Osteocyte (in vitro differentiated cells): ENCODE measurements at regions not wholly inside any gene's neighbourhood (a gene's known extent, or its start where the extent isn't known, plus 50 kb on each side); places are given as distances from the start of the nearest gene placed in this dataset.
"Not testable (repeated sequence)": the region's sequence is repeated elsewhere in the genome, so short reads cannot be mapped to it uniquely, and the experiment has no call there.

Experiments
- DNase-seq: peaks from one replicate; pipeline ENCODE4 v3.0.0; 2021; ENCODE audit warnings: mixed read lengths; ENCODE audit not compliant: unreplicated experiment; ENCODE audit errors: extremely low spot score
- H3K27ac Mint-ChIP-seq: one replicate; pipeline ENCODE4 v1.8.0; 2021; ENCODE audit warnings: mild to moderate bottlenecking, mixed read lengths; ENCODE audit not compliant: unreplicated experiment
- H3K27me3 Mint-ChIP-seq: one replicate; pipeline ENCODE4 v1.8.0; 2021; ENCODE audit warnings: mixed read lengths; ENCODE audit not compliant: unreplicated experiment
- H3K36me3 Mint-ChIP-seq: one replicate; pipeline ENCODE4 v1.8.0; 2021; ENCODE audit warnings: mixed read lengths; ENCODE audit not compliant: unreplicated experiment
- H3K4me1 Mint-ChIP-seq: one replicate; pipeline ENCODE4 v1.8.0; 2021; ENCODE audit warnings: mixed read lengths; ENCODE audit not compliant: unreplicated experiment
- H3K4me3 Mint-ChIP-seq: one replicate; pipeline ENCODE4 v1.8.0; 2021; ENCODE audit warnings: mild to moderate bottlenecking, moderate library complexity, mixed read lengths; ENCODE audit not compliant: unreplicated experiment
- H3K9me3 Mint-ChIP-seq: one replicate; pipeline ENCODE4 v1.8.0; 2021; ENCODE audit warnings: mixed read lengths; ENCODE audit not compliant: unreplicated experiment
- TF ChIP-seq, protein P1 (sequence below): fragments of 200-600 bp; sonication (generic); IDR thresholded peaks from 2 replicates; pipeline ENCODE4 v1.5.0; 2021; ENCODE audit warnings: antibody characterized with exemption, mild to moderate bottlenecking, moderate library complexity

DNA sequence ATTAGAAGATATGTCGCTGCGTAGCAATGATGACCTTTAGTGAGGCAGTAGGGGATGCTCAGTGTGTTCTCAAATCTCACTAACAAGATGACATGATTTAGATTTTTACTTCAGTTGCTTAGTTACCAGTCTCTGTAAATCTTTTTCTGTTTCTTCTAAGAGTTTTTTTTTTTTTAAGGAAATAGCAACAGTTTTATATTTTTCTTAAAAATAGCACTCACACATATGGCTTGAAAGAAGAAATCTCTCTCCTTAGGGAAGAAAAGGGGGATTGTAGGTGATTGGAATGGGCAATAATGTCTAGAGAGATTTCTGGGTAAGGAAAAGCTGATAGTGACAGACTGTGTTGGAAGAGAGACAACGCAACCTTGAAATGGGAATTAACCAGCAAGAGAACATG is 524.6 kb upstream of the ARPP21 start:
- H3K36me3 Mint-ChIP-seq, result no peaks in the 10 kb centered on the region
- DNase-seq, result no peak
- H3K27me3 Mint-ChIP-seq, result peaks cover 17% of the 10 kb centered on the region
- no peak overlapping the region for H3K4me3 Mint-ChIP-seq
- TF ChIP-seq, protein P1, sequence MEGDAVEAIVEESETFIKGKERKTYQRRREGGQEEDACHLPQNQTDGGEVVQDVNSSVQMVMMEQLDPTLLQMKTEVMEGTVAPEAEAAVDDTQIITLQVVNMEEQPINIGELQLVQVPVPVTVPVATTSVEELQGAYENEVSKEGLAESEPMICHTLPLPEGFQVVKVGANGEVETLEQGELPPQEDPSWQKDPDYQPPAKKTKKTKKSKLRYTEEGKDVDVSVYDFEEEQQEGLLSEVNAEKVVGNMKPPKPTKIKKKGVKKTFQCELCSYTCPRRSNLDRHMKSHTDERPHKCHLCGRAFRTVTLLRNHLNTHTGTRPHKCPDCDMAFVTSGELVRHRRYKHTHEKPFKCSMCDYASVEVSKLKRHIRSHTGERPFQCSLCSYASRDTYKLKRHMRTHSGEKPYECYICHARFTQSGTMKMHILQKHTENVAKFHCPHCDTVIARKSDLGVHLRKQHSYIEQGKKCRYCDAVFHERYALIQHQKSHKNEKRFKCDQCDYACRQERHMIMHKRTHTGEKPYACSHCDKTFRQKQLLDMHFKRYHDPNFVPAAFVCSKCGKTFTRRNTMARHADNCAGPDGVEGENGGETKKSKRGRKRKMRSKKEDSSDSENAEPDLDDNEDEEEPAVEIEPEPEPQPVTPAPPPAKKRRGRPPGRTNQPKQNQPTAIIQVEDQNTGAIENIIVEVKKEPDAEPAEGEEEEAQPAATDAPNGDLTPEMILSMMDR, result no peak
- H3K4me1 Mint-ChIP-seq, result no peaks in the 10 kb centered on the region
- peaks cover 5% of the 10 kb centered on the region for H3K9me3 Mint-ChIP-seq
- no peak overlapping the region for H3K27ac Mint-ChIP-seq

DNA sequence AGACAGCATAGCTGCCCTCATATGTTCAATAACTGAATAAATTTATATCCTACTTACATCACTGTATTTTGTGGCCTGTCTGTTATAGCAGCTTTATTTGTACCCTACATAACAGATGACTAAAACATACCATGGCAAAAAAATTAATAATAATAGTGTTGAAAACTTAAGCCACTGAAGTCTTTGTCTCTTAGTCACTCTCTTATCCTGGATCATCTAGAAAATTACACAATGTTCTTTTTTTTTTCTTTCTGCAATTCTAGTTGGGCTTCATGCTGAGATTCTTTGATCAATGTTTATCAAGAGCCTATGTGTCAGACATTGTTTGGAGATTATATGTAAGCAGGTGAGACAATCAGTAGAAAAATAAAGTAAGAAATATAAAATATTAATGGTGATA is 519.3 kb upstream of the ARPP21 start:
- TF ChIP-seq, protein P1, result no peak
- Mint-ChIP-seq H3K4me1 (no peaks in the 10 kb centered on the region), H3K4me3 (no peak overlapping the region), H3K9me3 (no peaks in the 10 kb centered on the region), H3K27me3 (peaks cover 13% of the 10 kb centered on the region), H3K27ac (no peak overlapping the region), H3K36me3 (no peaks in the 10 kb centered on the region)
- DNase-seq, result no peak

DNA sequence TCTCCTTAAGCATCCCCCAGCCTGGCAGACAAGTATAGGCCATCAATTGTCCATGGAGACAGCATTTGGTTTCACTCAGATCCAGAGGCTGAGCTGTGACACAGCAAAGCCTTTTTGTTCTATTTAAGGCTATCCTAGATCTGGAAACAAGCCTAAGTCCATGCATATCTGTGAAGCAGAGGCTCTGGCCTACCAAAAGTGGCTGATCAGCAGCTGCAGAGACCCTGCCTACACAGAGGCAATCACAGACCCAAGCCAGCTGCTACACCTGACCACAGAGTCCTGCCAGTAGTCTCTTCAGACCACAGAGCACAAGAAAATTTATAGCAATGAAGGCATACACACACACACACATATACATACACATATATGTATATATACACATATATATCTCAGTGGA is 501.7 kb upstream of the ARPP21 start:
- TF ChIP-seq, protein P1, result no peak
- Mint-ChIP-seq H3K27ac (no peak overlapping the region), H3K27me3 (peaks cover 7% of the 10 kb centered on the region), H3K4me1 (no peaks in the 10 kb centered on the region), H3K36me3 (no peaks in the 10 kb centered on the region), H3K9me3 (peaks cover 3% of the 10 kb centered on the region), H3K4me3 (no peak overlapping the region)
- DNase-seq, result no peak

DNA sequence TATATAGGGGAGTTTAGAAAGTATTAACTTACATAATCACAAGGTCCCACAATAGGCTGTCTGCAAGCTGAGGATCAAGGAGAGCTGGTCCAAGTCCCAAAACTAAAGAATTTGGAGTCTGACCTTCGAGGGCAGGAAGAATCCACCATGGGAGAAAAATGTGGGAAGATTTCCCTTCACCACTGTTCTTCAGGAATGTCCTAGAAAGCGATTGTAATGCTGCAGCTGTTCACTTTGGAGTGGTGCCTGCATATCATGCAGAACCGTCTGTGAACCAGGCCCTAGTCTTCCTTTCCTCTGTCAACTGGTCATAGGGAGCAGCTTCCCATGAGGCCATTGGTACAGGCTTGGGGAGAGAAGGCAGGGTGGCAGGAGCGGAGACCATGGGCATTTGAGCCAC is 497.9 kb upstream of the ARPP21 start:
- no peak overlapping the region for H3K27ac Mint-ChIP-seq
- H3K36me3 Mint-ChIP-seq, result no peaks in the 10 kb centered on the region
- peaks cover 7% of the 10 kb centered on the region for H3K27me3 Mint-ChIP-seq
- no peaks in the 10 kb centered on the region for H3K4me1 Mint-ChIP-seq
- TF ChIP-seq, protein P1, result no peak
- peaks cover 3% of the 10 kb centered on the region for H3K9me3 Mint-ChIP-seq
- no peak for DNase-seq
- H3K4me3 Mint-ChIP-seq, result no peak overlapping the region

DNA sequence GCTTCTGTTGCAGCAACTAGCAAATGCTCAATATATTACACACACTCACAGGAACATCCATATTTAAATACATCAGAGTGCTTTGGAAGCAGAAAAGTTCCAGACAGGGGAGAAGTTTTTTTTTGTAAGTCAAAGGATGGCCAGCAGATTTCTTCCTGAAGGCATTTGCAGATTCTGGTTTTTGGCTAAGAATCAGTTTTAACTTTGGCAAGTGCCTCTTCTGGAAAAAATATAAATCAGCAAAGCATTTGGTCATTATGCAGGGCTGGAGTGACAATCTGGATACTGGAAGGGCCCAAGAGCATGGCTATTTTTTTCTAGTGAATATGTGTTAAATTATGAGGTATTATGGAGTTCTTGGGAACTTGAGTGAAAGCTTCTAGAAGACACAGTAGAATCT is 495.3 kb upstream of the ARPP21 start:
- TF ChIP-seq, protein P1, result no peak
- H3K36me3 Mint-ChIP-seq, result no peaks in the 10 kb centered on the region
- no peaks in the 10 kb centered on the region for H3K4me1 Mint-ChIP-seq
- no peak for DNase-seq
- peaks cover 3% of the 10 kb centered on the region for H3K9me3 Mint-ChIP-seq
- H3K27me3 Mint-ChIP-seq, result peaks cover 7% of the 10 kb centered on the region
- H3K4me3 Mint-ChIP-seq, result no peak overlapping the region
- H3K27ac Mint-ChIP-seq, result no peak overlapping the region

DNA sequence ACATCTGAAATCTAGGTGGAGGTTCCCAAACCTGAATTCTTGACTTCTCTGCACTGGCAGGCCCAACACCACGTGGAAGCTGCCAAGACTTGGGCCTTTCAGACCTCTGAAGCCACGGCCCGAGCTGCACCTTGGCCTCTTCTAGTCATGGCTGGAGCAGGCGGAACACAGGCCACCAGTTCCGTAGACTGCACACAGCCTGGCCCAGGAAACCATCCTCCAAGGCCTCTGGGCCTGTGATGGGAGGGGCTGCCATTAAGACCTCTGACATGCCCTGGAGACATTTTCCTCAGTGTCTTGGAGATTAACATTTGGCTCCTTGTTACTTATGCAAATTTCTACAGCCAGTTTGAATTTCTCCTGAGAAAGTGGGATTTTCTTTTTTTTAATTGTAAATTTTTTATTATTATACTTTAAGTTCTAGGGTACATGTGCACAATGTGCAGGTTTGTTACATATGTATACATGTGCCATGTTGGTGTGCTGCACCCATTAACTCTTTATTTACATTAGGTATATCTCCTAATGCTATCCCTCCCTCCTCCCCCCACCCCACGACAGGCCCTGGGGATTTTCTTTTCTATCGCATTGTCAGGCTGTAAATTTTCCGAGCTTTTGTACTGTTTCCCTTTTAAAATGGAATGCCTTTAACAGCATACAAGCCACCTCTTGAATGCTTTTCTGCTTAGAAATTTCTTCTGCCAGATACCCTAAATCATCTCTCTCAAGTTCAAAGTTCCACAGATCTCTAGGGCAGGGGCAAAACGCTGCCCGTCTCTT is 492.9 kb upstream of the ARPP21 start:
- H3K36me3 Mint-ChIP-seq, H3K9me3 Mint-ChIP-seq, H3K27ac Mint-ChIP-seq, H3K4me1 Mint-ChIP-seq, H3K4me3 Mint-ChIP-seq, H3K27me3 Mint-ChIP-seq, DNase-seq: not testable (repeated sequence)
